Endothelial cell of umbilical vein (primary cell): ENCODE measurements at regions not wholly inside any gene's neighbourhood (a gene's known extent, or its start where the extent isn't known, plus 50 kb on each side); places are given as distances from the start of the nearest gene placed in this dataset.

ENCODE experiments used
- BruUV-seq: library from RNA; stranded (reverse); fragments of 400-500 nt; replicated peaks from 2 replicates; lab custom pipeline; 2021; lab: Mats Ljungman, UMichigan
- CTCF ChIA-PET: fragments of 300-600, 350-600 bp; sonication (Branson Sonifier 250); formaldehyde crosslinking; loops from one replicate; lab custom pipeline; 2021; ENCODE audit warnings: antibody characterized with exemption, inconsistent platforms; lab: Charles Lee
- POLR2A ChIA-PET: fragments of 300-600, 350-600 bp; sonication (Branson Sonifier 250); formaldehyde crosslinking; loops from one replicate; lab custom pipeline; 2021; ENCODE audit warnings: antibody characterized with exemption, inconsistent platforms; lab: Charles Lee
- DNase-seq: peaks from one replicate; pipeline ENCODE4 v3.0.0-alpha.2; 2011; ENCODE audit warnings: low read depth, low spot score
- FAIRE-seq: peaks from 2 replicates; lab custom pipeline; 2011; peaks lifted over from hg19 to GRCh38; lab: Jason Lieb, UNC
- H2AFZ ChIP-seq: 2 replicates; pipeline ENCODE4 v1.6.0; 2012; ENCODE audit warnings: low read depth, low read length, control low read depth, inconsistent platforms
- H3K27ac ChIP-seq: 2 replicates; pipeline ENCODE4 v1.5.1; 2011; ENCODE audit warnings: low read depth, mild to moderate bottlenecking, control low read depth, low read length, moderate library complexity; ENCODE audit not compliant: insufficient read depth
- H3K27me3 ChIP-seq, 2 experiments: 2 replicates each; pipeline versions ENCODE4 v1.6.0 to v1.6.1; 2011; ENCODE audit warnings: low read length in 2 of 2, mixed read lengths in 1 of 2; ENCODE audit not compliant: control insufficient read depth in 2 of 2, insufficient read depth in 2 of 2
- H3K36me3 ChIP-seq, 2 experiments: 2 replicates in 1 of 2; 3 replicates in 1 of 2; pipeline ENCODE4 v1.5.1; 2011; ENCODE audit warnings: low read length in 2 of 2, mild to moderate bottlenecking in 1 of 2, moderate library complexity in 1 of 2; ENCODE audit not compliant: control insufficient read depth in 2 of 2, insufficient read depth in 2 of 2; ENCODE audit errors: extremely low read depth in 1 of 2
- H3K4me1 ChIP-seq: 3 replicates; pipeline ENCODE4 v1.5.1; 2011; ENCODE audit warnings: mild to moderate bottlenecking, low read length; ENCODE audit not compliant: control insufficient read depth, insufficient read depth; ENCODE audit errors: extremely low read depth
- H3K4me2 ChIP-seq: 2 replicates; pipeline ENCODE4 v1.6.1; 2011; ENCODE audit warnings: low read length, control low read depth, mixed read lengths; ENCODE audit not compliant: insufficient read depth
- H3K4me3 ChIP-seq, 3 experiments: fragments of 200-600 bp in 1 of 3; sonication (generic), shearing (Covaris generic) in 1 of 3; replicated peaks in 1 of 3; 2 replicates each; pipeline ENCODE4 v1.5.1; 2011 to 2016; ENCODE audit warnings: control low read depth in 3 of 3, low read length in 3 of 3, mild to moderate bottlenecking in 2 of 3, inconsistent platforms in 1 of 3, low read depth in 1 of 3, moderate library complexity in 1 of 3; ENCODE audit not compliant: insufficient read depth in 1 of 3
- H3K79me2 ChIP-seq: 2 replicates; pipeline ENCODE4 v1.6.0; 2012; ENCODE audit warnings: low read length, inconsistent platforms; ENCODE audit not compliant: control insufficient read depth, insufficient read depth
- H3K9ac ChIP-seq: replicated peaks from 2 replicates; pipeline ENCODE3; 2011; ENCODE audit warnings: low read length, control low read depth; ENCODE audit not compliant: insufficient read depth; ENCODE audit errors: extremely low read depth
- H3K9me1 ChIP-seq: replicated peaks from 3 replicates; pipeline ENCODE4 v1.6.0; 2011; ENCODE audit warnings: mild to moderate bottlenecking, low read length; ENCODE audit not compliant: control insufficient read depth, insufficient read depth; ENCODE audit errors: extremely low read depth
- H3K9me3 ChIP-seq: replicated peaks from 2 replicates; pipeline ENCODE4 v1.5.1; 2012; ENCODE audit warnings: low read length, inconsistent platforms; ENCODE audit not compliant: control insufficient read depth, insufficient read depth
- H4K20me1 ChIP-seq: replicated peaks from 2 replicates; pipeline ENCODE3; 2011; ENCODE audit warnings: mild to moderate bottlenecking, low read length; ENCODE audit not compliant: control insufficient read depth, insufficient read depth; ENCODE audit errors: extremely low read depth
- CTCF ChIP-seq, 2 donors: IDR thresholded peaks; 1 replicate in 1 of 2; 2 replicates in 1 of 2; pipeline ENCODE4 v1.5.1; 2011; ENCODE audit warnings: low read length in 2 of 2, mild to moderate bottlenecking in 2 of 2, moderate library complexity in 2 of 2, control low read depth in 1 of 2, inconsistent platforms in 1 of 2, low read depth in 1 of 2; ENCODE audit not compliant: insufficient read depth in 1 of 2; ENCODE audit errors: extremely low read depth in 1 of 2
- EZH2 ChIP-seq: IDR thresholded peaks from 2 replicates; pipeline ENCODE4 v1.6.1; 2012; ENCODE audit warnings: borderline replicate concordance, low read depth, mild to moderate bottlenecking, moderate library complexity, low read length, inconsistent platforms; ENCODE audit not compliant: severe bottlenecking
- FOS ChIP-seq: IDR thresholded peaks from 2 replicates; pipeline ENCODE4 v1.6.1; 2011; ENCODE audit warnings: mild to moderate bottlenecking, low read length, moderate library complexity, borderline replicate concordance; ENCODE audit not compliant: insufficient read depth
- GATA2 ChIP-seq: IDR thresholded peaks from 2 replicates; pipeline ENCODE4 v1.7.0; 2011; ENCODE audit warnings: low read depth, mild to moderate bottlenecking, moderate library complexity, mixed read lengths, low read length; ENCODE audit not compliant: insufficient read length, insufficient read depth
- JUN ChIP-seq: IDR thresholded peaks from 2 replicates; pipeline ENCODE4 v1.6.1; 2011; ENCODE audit warnings: borderline replicate concordance, low read depth; ENCODE audit not compliant: insufficient read length, insufficient read depth
- MAX ChIP-seq: IDR thresholded peaks from 2 replicates; pipeline ENCODE4 v1.6.1; 2011; ENCODE audit not compliant: insufficient read depth, insufficient read length
- MYC ChIP-seq: IDR thresholded peaks from one replicate; pipeline ENCODE4 v1.6.1; 2011; ENCODE audit warnings: mild to moderate bottlenecking, low read depth, low read length
- POLR2A ChIP-seq: IDR thresholded peaks from 2 replicates; pipeline ENCODE4 v1.6.1; 2012; ENCODE audit warnings: low read depth, mild to moderate bottlenecking, control low read depth, low read length
- POLR2AphosphoS5 ChIP-seq: IDR thresholded peaks from 2 replicates; pipeline ENCODE4 v1.6.1; 2012; ENCODE audit warnings: low read depth, mild to moderate bottlenecking, control low read depth, low read length, moderate library complexity; ENCODE audit not compliant: insufficient read depth
- dilution Hi-C: fragments of 300-500 bp; cut with MboI; formaldehyde crosslinking; loops from one replicate; pipeline ENCODE4 v1.15.0; 2019; ENCODE audit warnings: low sequenced_read_pairs; ENCODE audit not compliant: extremely low pct_ligation_motif_present
- intact Hi-C: fragments of 100-400 bp; cut with micrococcal nuclease; formaldehyde crosslinking; loops from one replicate; pipeline ENCODE4 v1.10.0; 2022

- intact Hi-C loops, result no loop called here
- Histone ChIP-seq H3K9me1 (no peaks in the 10 kb centered on the region), H3K4me2 (no peak overlapping the region), H3K27me3 (no peaks in the 10 kb centered on the region), H4K20me1 (no peaks in the 10 kb centered on the region), H3K4me3 (no peak overlapping the region), H3K4me1 (no peaks in the 10 kb centered on the region), H3K9ac (no peak overlapping the region), H3K27ac (no peak overlapping the region), H3K36me3 (no peaks in the 10 kb centered on the region), H2AFZ (no peak overlapping the region), H3K79me2 (no peaks in the 10 kb centered on the region), H3K9me3 (no peaks in the 10 kb centered on the region)
- DNase-seq, result no peak
- ChIA-PET POLR2A (no interaction called here), CTCF (no interaction called here)
- TF ChIP-seq FOS, result no peak
- no peak for TF ChIP-seq EZH2
- TF ChIP-seq CTCF (IDR thresholded peaks at IDR 0.05; ENCODE audit: extremely low read depth in 1 of 2, insufficient read depth in 1 of 2, low read depth in 1 of 2, low read length in 2 of 2), result no peak
- TF ChIP-seq GATA2, result no peak
- TF ChIP-seq MAX, result no peak
- dilution Hi-C loops, result no loop called here
- FAIRE-seq, result no peak
- BruUV-seq, result no TSS peak
Measured at GRCh38 chr16:64384636-64385035, 737.2 kb downstream of the CDH11 start.

DNA sequence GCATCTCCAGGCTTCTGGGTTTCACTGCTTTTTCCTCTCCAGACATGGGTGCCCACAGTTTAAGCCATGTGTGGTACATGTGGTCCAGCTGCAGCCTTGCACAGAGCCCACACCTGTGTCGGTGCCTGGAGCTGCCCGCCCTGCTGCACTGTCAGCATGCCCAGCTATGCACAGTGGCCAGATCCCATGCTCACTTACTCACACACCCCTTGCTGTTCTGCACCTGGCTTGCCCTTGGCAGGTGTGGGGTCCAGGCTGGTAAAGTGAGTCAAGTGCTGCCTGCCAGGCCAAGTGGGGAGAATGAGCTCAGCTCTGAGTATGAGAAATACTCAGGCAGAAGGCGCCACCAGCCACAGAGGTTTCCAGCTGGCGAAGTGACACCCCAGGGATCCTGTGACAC, 739.9 kb downstream of the CDH11 start:
- CTCF ChIA-PET, result interaction anchor here (1.2 to 1.4 kb wide), 3 partner anchors 9 to 16 kb away, joined by 3 read pairs; no protein-coding TSS in a partner anchor
- no peaks in the 10 kb centered on the region for H3K4me1 ChIP-seq
- H3K4me3 ChIP-seq, result no peak overlapping the region
- no peaks in the 10 kb centered on the region for H3K27me3 ChIP-seq
- H2AFZ ChIP-seq, result no peak overlapping the region
- no peaks in the 10 kb centered on the region for H4K20me1 ChIP-seq
- FAIRE-seq (no peak), DNase-seq (no peak)
- no TSS peak for BruUV-seq
- POLR2A ChIA-PET, result no interaction called here
- H3K4me2 ChIP-seq, result no peak overlapping the region
- dilution Hi-C loops (no loop called here), intact Hi-C loops (no loop called here)
- H3K9me1 ChIP-seq, result no peaks in the 10 kb centered on the region
- TF ChIP-seq CTCF (IDR thresholded peaks at IDR 0.05; ENCODE audit: extremely low read depth in 1 of 2, insufficient read depth in 1 of 2, low read depth in 1 of 2, low read length in 2 of 2) (no peak), JUN (no peak), MYC (no peak), POLR2AphosphoS5 (no peak), POLR2A (no peak), MAX (no peak), FOS (no peak), EZH2 (no peak), GATA2 (no peak)
- H3K36me3 ChIP-seq, result no peaks in the 10 kb centered on the region
- no peaks in the 10 kb centered on the region for H3K9me3 ChIP-seq
- no peaks in the 10 kb centered on the region for H3K79me2 ChIP-seq
- H3K27ac ChIP-seq, result no peak overlapping the region
- H3K9ac ChIP-seq, result no peak overlapping the region
